Kasumi-1 (cell line): ENCODE measurements at regions not wholly inside any gene's neighbourhood (a gene's known extent, or its start where the extent isn't known, plus 50 kb on each side); places are given as distances from the start of the nearest gene placed in this dataset.
"Not testable (repeated sequence)": the region's sequence is repeated elsewhere in the genome, so short reads cannot be mapped to it uniquely, and the experiment has no call there.

ENCODE experiments used
- DNase-seq, 2 experiments: peaks; one replicate each; lab custom pipeline; 2025; lab: John Stamatoyannopoulos, UW

- DNase-seq = no peak
Measured at GRCh38 chr6:113048741-113049140, 701.6 kb downstream of the RFPL4B start.

- no peak for DNase-seq
Measured at GRCh38 chr6:113049190-113049589, 702.1 kb downstream of the RFPL4B start.

- peak in 1 of 2 experiments; percentile 7 for DNase-seq
Measured at GRCh38 chr6:113050010-113050858, 703.1 kb downstream of the RFPL4B start.

GRCh38 chr6:113050979-113051378, 703.8 kb downstream of the RFPL4B start:
- no peak for DNase-seq

GRCh38 chr6:113052506-113052905, 705.4 kb downstream of the RFPL4B start:
- no peak for DNase-seq

GRCh38 chr6:113055061-113055460, 707.9 kb downstream of the RFPL4B start:
- DNase-seq = no peak

- DNase-seq = no peak
Measured at GRCh38 chr6:113055998-113056397, 708.9 kb downstream of the RFPL4B start.

- no peak for DNase-seq
Measured at GRCh38 chr6:113057567-113058053, 710.5 kb downstream of the RFPL4B start.

GRCh38 chr6:113060664-113061063, 713.5 kb downstream of the RFPL4B start:
- no peak for DNase-seq

- no peak for DNase-seq
Measured at GRCh38 chr6:113065611-113066010, 718.5 kb downstream of the RFPL4B start.

GRCh38 chr6:113067612-113068275, 720.6 kb downstream of the RFPL4B start:
- DNase-seq = no peak

- DNase-seq = no peak
Measured at GRCh38 chr6:113068570-113068969, 721.4 kb downstream of the RFPL4B start.

- not testable (repeated sequence) for DNase-seq
Measured at GRCh38 chr6:113070681-113071080, 723.6 kb downstream of the RFPL4B start.

GRCh38 chr6:113073611-113074191, 726.6 kb downstream of the RFPL4B start:
- no peak for DNase-seq

GRCh38 chr6:113076116-113076515, 729.0 kb downstream of the RFPL4B start:
- no peak for DNase-seq

- no peak for DNase-seq
Measured at GRCh38 chr6:113076816-113077215, 729.7 kb downstream of the RFPL4B start.

GRCh38 chr6:113077794-113078193, 730.7 kb downstream of the RFPL4B start:
- DNase-seq = no peak

- DNase-seq = no peak
Measured at GRCh38 chr6:113078791-113079190, 731.7 kb downstream of the RFPL4B start.

- DNase-seq = no peak
Measured at GRCh38 chr6:113082745-113083144, 735.6 kb downstream of the RFPL4B start.

- no peak for DNase-seq
Measured at GRCh38 chr6:113083947-113084346, 736.8 kb downstream of the RFPL4B start.

- DNase-seq = no peak
Measured at GRCh38 chr6:113089056-113089455, 741.9 kb downstream of the RFPL4B start.

GRCh38 chr6:113092795-113093194, 745.7 kb downstream of the RFPL4B start:
- no peak for DNase-seq

GRCh38 chr6:113094779-113095178, 747.6 kb downstream of the RFPL4B start:
- no peak for DNase-seq
